Activated naive CD4-positive, alpha-beta T cell treated with anti-CD3 and anti-CD28 coated beads for 36 hours (primary cell): ENCODE measurements at regions not wholly inside any gene's neighbourhood (a gene's known extent, or its start where the extent isn't known, plus 50 kb on each side); places are given as distances from the start of the nearest gene placed in this dataset.
"Not testable (repeated sequence)": the region's sequence is repeated elsewhere in the genome, so short reads cannot be mapped to it uniquely, and the experiment has no call there.

Experiments
- CTCF ChIA-PET: fragments of 350-600 bp; sonication (Branson Sonifier 250); formaldehyde crosslinking; loops from one replicate; lab custom pipeline; 2021; ENCODE audit warnings: antibody characterized with exemption; lab: Charles Lee
- DNase-seq: peaks from one replicate; pipeline ENCODE4 v3.0.0-alpha.2; 2020
- H3K27ac Mint-ChIP-seq: one replicate; pipeline ENCODE4 v1.8.0; 2021; ENCODE audit warnings: mild to moderate bottlenecking, mixed read lengths
- H3K27me3 Mint-ChIP-seq: one replicate; pipeline ENCODE4 v1.8.0; 2021; ENCODE audit warnings: low read depth, mixed read lengths
- H3K36me3 Mint-ChIP-seq: one replicate; pipeline ENCODE4 v1.8.0; 2021; ENCODE audit warnings: low read depth, mixed read lengths
- H3K4me1 Mint-ChIP-seq: one replicate; pipeline ENCODE4 v1.8.0; 2021; ENCODE audit warnings: low read depth, mixed read lengths
- H3K4me3 Mint-ChIP-seq: one replicate; pipeline ENCODE4 v1.8.0; 2021; ENCODE audit warnings: mild to moderate bottlenecking, moderate library complexity, mixed read lengths
- H3K9me3 Mint-ChIP-seq: one replicate; pipeline ENCODE4 v1.8.0; 2021; ENCODE audit warnings: mixed read lengths
- intact Hi-C: fragments of 100-400 bp; cut with micrococcal nuclease; formaldehyde crosslinking; loops from one replicate; pipeline ENCODE4 v1.15.1; 2023

DNA sequence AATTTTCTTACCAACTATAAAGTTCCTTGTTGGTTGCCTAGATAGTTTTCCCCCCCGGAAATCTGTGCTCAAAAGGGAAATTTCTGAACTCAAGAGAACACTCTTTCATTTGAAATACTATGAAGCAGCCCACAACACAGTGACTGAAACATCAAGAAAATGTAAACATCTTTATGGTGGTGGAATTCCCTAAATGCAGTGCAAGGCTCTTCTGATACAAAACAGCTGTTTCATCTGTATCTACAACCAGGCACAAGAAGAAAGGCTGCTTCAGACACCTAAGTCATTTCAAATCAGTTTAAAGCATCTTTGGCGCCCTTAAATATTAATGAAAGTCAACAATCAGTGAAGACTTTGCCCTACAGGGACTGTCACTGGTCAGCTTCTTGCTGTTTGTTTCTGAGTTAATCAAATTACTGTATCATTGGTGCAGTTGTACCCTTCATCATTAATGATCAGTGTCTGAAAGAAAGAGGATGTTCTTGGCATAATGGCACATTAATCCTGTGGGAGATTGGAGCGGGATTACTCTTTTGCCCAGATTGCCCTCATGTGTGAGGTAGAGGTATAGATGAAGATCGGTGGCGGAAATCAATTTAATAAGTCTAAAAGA is 947.0 kb downstream of the NR2F1-AS1 start:
- H3K4me3 Mint-ChIP-seq, result no peak overlapping the region
- no peaks in the 10 kb centered on the region for H3K36me3 Mint-ChIP-seq
- CTCF ChIA-PET, result no interaction called here
- no peaks in the 10 kb centered on the region for H3K4me1 Mint-ChIP-seq
- H3K9me3 Mint-ChIP-seq, result peaks cover 1% of the 10 kb centered on the region
- H3K27me3 Mint-ChIP-seq, result no peaks in the 10 kb centered on the region
- intact Hi-C loops, result no loop called here
- DNase-seq, result no peak
- H3K27ac Mint-ChIP-seq, result no peak overlapping the region

DNA sequence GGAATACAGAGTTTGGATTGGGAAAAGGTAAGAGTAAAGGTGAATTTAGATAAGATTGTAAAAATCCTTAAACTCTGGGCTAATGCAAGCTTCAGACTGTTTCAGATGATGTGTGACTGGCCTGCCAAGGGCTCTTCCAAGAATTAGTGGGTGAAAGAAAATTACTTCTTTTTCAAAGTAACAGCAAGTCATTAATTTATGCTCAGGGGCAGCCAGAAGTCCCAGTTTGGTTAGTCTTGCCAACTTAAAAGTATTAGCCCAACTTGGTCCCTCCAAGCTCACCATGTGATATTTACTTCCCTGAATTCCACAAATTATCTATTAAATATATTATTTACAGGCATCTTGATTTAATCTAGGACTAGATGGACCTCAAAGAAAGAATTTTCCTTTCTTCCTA is 947.8 kb downstream of the NR2F1-AS1 start:
- no peaks in the 10 kb centered on the region for H3K27me3 Mint-ChIP-seq
- no peak overlapping the region for H3K27ac Mint-ChIP-seq
- peaks cover 3% of the 10 kb centered on the region for H3K9me3 Mint-ChIP-seq
- H3K36me3 Mint-ChIP-seq, result no peaks in the 10 kb centered on the region
- H3K4me3 Mint-ChIP-seq, result no peak overlapping the region
- CTCF ChIA-PET, result no interaction called here
- intact Hi-C loops, result no loop called here
- DNase-seq, result no peak
- H3K4me1 Mint-ChIP-seq, result no peaks in the 10 kb centered on the region

DNA sequence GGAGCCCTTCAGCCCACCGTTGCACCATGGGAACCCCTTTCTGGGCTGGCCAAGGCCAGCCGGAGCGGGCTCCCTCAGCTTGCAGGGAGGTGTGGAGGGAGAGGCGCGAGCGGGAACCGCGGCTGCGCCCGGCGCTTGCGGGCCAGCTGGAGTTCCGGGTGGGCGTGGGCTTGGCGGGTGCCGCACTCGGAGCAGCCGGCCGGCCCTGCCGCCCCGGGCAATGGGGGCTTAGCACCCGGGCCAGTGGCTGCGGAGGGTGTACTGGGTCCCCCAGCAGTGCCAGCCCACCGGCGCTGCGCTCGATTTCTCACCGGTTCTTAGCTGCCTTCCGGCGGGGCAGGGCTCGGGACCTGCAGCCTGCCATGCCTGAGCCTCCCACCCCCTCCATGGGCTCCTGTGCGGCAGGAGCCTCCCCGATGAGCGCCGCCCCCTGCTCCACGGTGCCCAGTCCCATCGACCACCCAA is 949.8 kb downstream of the NR2F1-AS1 start:
- H3K9me3 Mint-ChIP-seq, H3K36me3 Mint-ChIP-seq, H3K27me3 Mint-ChIP-seq, H3K4me3 Mint-ChIP-seq, DNase-seq, CTCF ChIA-PET, H3K4me1 Mint-ChIP-seq, H3K27ac Mint-ChIP-seq, intact Hi-C loops: not testable (repeated sequence)

DNA sequence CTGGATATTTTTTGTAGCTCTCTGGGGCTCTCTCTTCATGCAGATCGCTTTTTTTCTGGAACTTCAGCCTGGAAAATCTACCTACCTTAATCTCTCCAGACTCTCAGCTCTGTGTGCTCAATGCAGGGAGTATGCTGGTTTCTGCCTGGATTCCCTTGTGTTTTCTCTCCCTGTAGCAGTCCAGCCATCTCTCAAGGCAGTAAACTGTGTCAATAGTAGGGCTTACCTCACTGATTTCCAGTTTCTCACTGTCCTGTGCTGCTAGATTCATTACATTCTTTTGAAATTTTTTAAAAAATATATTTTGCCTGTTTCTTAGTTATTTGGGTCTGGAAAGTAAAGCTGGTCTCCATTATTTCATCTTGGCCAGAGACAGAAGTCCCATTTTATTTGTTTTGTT is 951.4 kb downstream of the NR2F1-AS1 start:
- intact Hi-C loops, result no loop called here
- no peak for DNase-seq
- no peaks in the 10 kb centered on the region for H3K4me1 Mint-ChIP-seq
- CTCF ChIA-PET, result no interaction called here
- H3K27ac Mint-ChIP-seq, result no peak overlapping the region
- H3K27me3 Mint-ChIP-seq, result no peaks in the 10 kb centered on the region
- H3K4me3 Mint-ChIP-seq, result no peak overlapping the region
- H3K36me3 Mint-ChIP-seq, result no peaks in the 10 kb centered on the region
- H3K9me3 Mint-ChIP-seq, result peaks cover 3% of the 10 kb centered on the region

DNA sequence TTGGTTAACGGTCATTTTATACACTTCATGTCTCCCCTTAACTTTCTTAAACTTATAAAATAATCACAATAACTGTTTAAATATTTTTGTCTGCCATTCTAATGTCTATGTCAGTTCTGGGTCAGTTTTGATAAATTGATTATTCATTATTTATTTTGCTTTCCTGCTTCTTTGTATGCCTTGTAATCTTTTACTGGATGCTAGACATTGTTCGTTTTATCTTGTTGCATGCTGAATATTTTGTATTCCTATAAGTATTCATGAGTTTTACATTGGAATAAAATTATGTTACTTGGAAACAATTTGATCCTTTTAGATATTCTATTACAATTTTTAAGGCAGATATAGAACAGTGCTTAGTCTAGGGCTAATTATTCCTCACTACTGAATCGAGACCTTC is 952.0 kb downstream of the NR2F1-AS1 start:
- DNase-seq, result no peak
- H3K27me3 Mint-ChIP-seq, result no peaks in the 10 kb centered on the region
- H3K4me1 Mint-ChIP-seq, result no peaks in the 10 kb centered on the region
- CTCF ChIA-PET, result no interaction called here
- H3K27ac Mint-ChIP-seq, result no peak overlapping the region
- intact Hi-C loops, result no loop called here
- no peaks in the 10 kb centered on the region for H3K36me3 Mint-ChIP-seq
- H3K9me3 Mint-ChIP-seq, result peaks cover 3% of the 10 kb centered on the region
- no peak overlapping the region for H3K4me3 Mint-ChIP-seq

DNA sequence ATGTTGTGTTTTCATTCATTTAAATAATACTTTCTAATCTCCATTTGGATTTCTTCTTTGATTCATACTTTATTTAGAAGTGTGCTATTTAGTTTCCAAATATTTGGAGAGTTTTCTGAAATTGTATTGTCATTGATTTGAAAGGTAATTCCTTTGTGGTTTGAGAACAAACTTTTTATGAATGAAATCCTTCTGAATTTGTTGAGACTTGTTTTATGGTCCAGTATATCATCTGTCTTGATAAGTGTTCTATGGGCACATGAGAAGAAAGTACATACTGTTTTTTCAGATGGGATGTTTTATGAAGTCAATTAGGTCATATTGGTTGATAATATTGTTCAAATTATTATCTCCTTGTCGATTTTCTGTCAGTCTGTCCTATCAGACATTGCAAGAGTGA is 953.8 kb downstream of the NR2F1-AS1 start:
- H3K4me1 Mint-ChIP-seq, result no peaks in the 10 kb centered on the region
- no peak overlapping the region for H3K4me3 Mint-ChIP-seq
- CTCF ChIA-PET, result no interaction called here
- H3K9me3 Mint-ChIP-seq, result peaks cover 3% of the 10 kb centered on the region
- no peaks in the 10 kb centered on the region for H3K27me3 Mint-ChIP-seq
- no peaks in the 10 kb centered on the region for H3K36me3 Mint-ChIP-seq
- intact Hi-C loops, result no loop called here
- no peak overlapping the region for H3K27ac Mint-ChIP-seq
- DNase-seq, result no peak

DNA sequence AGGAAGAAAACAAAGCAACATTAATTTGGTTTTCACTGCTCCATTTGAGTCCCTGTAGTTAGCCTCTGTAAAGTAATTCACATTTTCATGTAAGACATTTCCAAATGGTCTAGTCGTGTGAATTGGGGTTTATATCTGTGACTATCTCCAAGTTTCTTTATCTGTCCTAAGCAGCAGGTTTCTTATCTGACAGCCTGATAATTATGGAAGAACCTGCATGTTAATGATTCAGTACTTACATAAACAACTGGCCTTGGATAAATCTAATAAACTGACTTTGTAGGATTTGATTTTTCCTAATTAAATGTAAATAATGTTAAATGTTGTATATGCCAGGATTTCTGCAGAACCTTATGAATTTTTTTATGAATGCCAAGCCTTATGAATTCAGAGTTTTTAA is 964.9 kb downstream of the NR2F1-AS1 start:
- Mint-ChIP-seq H3K4me1 (no peaks in the 10 kb centered on the region), H3K4me3 (no peak overlapping the region)

DNA sequence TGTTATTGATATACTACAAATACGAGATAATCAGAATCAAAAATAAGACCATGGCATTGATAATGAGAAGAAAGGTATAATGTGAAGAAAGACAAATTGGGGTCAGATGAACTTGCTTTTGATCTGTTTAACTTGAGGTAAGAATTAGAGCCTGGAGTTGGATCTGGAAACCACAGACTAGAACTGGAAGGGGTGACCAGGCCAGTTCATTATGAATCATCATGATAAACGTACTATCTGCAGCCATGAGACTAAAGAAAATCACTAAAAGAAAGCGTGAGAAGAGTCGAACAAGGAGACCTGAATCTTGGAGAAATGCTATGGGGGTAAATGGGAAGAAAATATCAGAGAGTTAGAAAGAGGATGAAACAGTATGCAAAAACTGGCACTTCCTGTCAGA is 967.5 kb downstream of the NR2F1-AS1 start:
- Mint-ChIP-seq H3K36me3 (no peaks in the 10 kb centered on the region), H3K9me3 (peaks cover 3% of the 10 kb centered on the region), H3K4me3 (no peak overlapping the region), H3K27me3 (no peaks in the 10 kb centered on the region), H3K27ac (no peak overlapping the region), H3K4me1 (no peaks in the 10 kb centered on the region)
- intact Hi-C loops, result no loop called here
- CTCF ChIA-PET, result no interaction called here
- no peak for DNase-seq

More for the DNA sequence above, 964.9 kb downstream of the NR2F1-AS1 start:
- intact Hi-C loops, result no loop called here
- CTCF ChIA-PET, result no interaction called here
- Mint-ChIP-seq H3K9me3 (no peaks in the 10 kb centered on the region), H3K27me3 (no peaks in the 10 kb centered on the region), H3K27ac (no peak overlapping the region), H3K36me3 (no peaks in the 10 kb centered on the region)
- DNase-seq, result no peak

DNA sequence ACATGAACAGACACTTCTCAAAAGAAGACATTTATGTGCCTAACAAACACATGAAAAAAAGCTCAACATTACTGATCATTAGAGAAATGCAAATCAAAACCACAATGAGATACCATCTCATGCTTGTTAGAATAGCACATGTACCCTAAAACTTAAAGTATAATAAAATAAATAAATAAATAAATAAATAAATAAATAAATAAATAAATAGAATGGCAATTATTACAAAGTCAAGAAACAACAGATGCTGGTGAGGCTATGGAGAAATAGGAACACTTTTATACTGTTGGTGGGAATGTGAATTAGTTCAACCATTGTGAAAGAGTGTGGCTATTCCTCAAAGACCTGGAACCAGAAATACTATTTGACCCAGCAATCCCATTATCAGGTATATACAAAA is 970.6 kb downstream of the NR2F1-AS1 start:
- DNase-seq, H3K36me3 Mint-ChIP-seq, H3K4me1 Mint-ChIP-seq, H3K27ac Mint-ChIP-seq, CTCF ChIA-PET, intact Hi-C loops, H3K4me3 Mint-ChIP-seq, H3K9me3 Mint-ChIP-seq, H3K27me3 Mint-ChIP-seq: not testable (repeated sequence)

DNA sequence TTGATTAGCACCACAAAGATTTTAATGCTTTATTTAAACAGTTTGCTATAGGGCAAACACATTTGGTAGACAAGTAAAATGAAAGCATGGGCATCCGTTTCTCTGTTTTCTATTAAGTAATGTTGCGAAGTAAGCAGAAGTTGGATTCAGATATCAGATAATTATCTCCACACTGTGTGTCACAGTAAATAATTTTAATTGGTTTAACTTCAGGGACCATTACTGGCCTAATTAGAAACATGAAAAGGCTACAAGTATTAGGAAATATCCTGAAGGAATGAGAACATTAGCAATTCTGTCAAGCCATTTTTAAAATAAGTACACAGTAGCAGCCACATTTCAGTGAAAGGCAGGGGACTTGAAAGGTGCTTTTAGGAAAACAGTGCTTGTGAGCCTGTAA is 975.4 kb downstream of the NR2F1-AS1 start:
- no peak for DNase-seq
- no peaks in the 10 kb centered on the region for H3K27me3 Mint-ChIP-seq
- CTCF ChIA-PET, result no interaction called here
- no peaks in the 10 kb centered on the region for H3K4me1 Mint-ChIP-seq
- no peak overlapping the region for H3K4me3 Mint-ChIP-seq
- H3K9me3 Mint-ChIP-seq, result no peaks in the 10 kb centered on the region
- no peaks in the 10 kb centered on the region for H3K36me3 Mint-ChIP-seq
- intact Hi-C loops, result no loop called here
- no peak overlapping the region for H3K27ac Mint-ChIP-seq

DNA sequence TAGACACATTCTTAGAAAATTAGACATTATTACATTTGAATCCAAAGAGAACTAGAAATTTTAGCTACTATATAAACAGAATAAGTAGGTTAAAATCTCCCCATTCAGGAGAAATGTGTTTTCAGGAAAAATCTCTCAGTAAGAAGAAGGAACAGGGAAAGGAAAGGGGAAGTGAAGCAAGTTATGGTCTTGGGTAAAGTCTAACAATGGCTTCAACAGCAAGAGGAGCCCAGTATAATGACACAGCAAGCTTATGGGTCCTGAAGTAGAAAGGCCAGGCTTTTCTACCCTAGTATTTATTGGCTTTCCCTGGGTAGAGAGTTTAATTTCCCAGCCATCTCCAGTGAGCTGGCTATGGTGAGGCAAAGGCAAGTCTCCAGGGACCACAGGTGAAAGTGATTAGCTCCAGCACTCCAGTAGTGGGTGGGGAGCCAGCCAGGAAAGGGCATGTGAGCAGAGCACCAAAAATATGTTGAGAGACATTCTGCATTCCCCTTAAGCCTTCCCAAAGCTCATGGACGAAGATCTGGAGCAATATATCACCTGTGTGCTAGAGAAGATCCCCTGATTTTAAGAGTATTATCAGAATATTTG is 981.7 kb downstream of the NR2F1-AS1 start:
- CTCF ChIA-PET, result no interaction called here

DNA sequence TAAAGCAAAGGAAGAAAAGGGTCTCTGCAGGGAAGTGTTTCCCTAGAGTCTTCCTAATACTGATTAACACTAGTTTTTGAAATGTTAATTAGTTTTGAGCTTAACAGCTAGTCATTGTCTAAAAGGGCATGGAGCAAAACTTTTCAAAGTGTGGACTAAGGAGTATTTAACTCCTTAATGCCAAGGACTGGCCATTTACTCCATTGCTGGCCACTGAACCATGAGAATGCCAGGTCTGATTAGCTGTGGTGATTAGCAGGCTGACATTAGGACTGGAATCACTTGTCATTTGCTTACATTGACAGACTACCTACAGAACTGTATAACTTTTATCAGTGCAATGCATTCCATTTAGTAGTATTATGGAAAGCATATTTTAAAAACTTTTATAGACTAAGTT is 987.0 kb downstream of the NR2F1-AS1 start:
- no peaks in the 10 kb centered on the region for H3K36me3 Mint-ChIP-seq
- intact Hi-C loops, result no loop called here
- H3K27ac Mint-ChIP-seq, result no peak overlapping the region
- no peaks in the 10 kb centered on the region for H3K9me3 Mint-ChIP-seq
- CTCF ChIA-PET, result no interaction called here
- H3K4me3 Mint-ChIP-seq, result no peak overlapping the region
- H3K4me1 Mint-ChIP-seq, result no peaks in the 10 kb centered on the region
- H3K27me3 Mint-ChIP-seq, result no peaks in the 10 kb centered on the region
- no peak for DNase-seq

More for the DNA sequence above, 981.7 kb downstream of the NR2F1-AS1 start:
- DNase-seq, result no peak
- intact Hi-C loops, result no loop called here
- Mint-ChIP-seq H3K27me3 (no peaks in the 10 kb centered on the region), H3K4me1 (no peaks in the 10 kb centered on the region), H3K27ac (no peak overlapping the region), H3K36me3 (no peaks in the 10 kb centered on the region), H3K9me3 (no peaks in the 10 kb centered on the region), H3K4me3 (no peak overlapping the region)

DNA sequence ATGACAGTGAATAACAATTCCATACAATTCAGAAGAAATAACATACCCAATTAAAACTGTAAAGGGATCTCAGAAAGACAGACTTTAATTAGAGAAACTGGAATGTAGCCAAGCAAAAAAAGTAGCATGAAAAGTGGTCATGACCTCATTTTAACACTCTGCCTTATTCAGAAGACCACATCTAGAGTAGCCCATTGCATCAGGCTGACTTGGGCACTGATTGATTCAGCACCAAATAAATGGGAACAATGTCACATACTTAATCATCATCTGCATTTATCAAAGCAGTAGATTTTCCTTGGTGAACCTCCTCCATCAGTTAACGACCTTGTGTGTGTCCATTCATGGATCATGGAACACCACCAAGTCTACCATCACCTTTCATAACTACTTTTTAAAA is 992.1 kb downstream of the NR2F1-AS1 start:
- H3K4me1 Mint-ChIP-seq, result no peaks in the 10 kb centered on the region
- H3K27me3 Mint-ChIP-seq, result no peaks in the 10 kb centered on the region
- H3K9me3 Mint-ChIP-seq, result no peaks in the 10 kb centered on the region
- no peak overlapping the region for H3K27ac Mint-ChIP-seq
- DNase-seq, result no peak
- no peaks in the 10 kb centered on the region for H3K36me3 Mint-ChIP-seq
- CTCF ChIA-PET, result no interaction called here
- intact Hi-C loops, result no loop called here
- H3K4me3 Mint-ChIP-seq, result no peak overlapping the region
